LNCAP (cell line): ENCODE measurements at regions not wholly inside any gene's neighbourhood (a gene's known extent, or its start where the extent isn't known, plus 50 kb on each side); places are given as distances from the start of the nearest gene placed in this dataset.
A peak's percentile ranks its signal among the peaks of the same experiment; 100 is the strongest.

Source experiments
- CTCF ChIP-seq: fragments of 450-650 bp; IDR thresholded peaks from 2 replicates; pipeline ENCODE4 v1.5.1; 2017; ENCODE audit warnings: mild to moderate bottlenecking

- no peak for TF ChIP-seq CTCF
Observed at GRCh38 chr12:132415327-132416120, 74.4 kb upstream of the FBRSL1 start.

GRCh38 chr12:132414634-132415326 is 75.2 kb upstream of the FBRSL1 start:
- peak; percentile 86 for TF ChIP-seq CTCF

- TF ChIP-seq CTCF, result peak; percentile 83
Observed at GRCh38 chr12:132413931-132414588, 75.9 kb upstream of the FBRSL1 start.

- TF ChIP-seq CTCF, result no peak
Observed at GRCh38 chr12:132411457-132411856, 78.5 kb upstream of the FBRSL1 start.

- no peak for TF ChIP-seq CTCF
Observed at GRCh38 chr12:132410849-132411248, 79.1 kb upstream of the FBRSL1 start.

GRCh38 chr12:132410296-132410625 is 79.7 kb upstream of the FBRSL1 start:
- no peak for TF ChIP-seq CTCF

GRCh38 chr12:132409495-132410295 is 80.3 kb upstream of the FBRSL1 start:
- TF ChIP-seq CTCF, result no peak
